GM21717 (cell line): ENCODE measurements at regions not wholly inside any gene's neighbourhood (a gene's known extent, or its start where the extent isn't known, plus 50 kb on each side); places are given as distances from the start of the nearest gene placed in this dataset.

ENCODE experiments used
- ATAC-seq: cut with Tn5 transposase; IDR thresholded peaks from one replicate; pipeline ENCODE4 v1.9.1; 2021; ENCODE audit warnings: mild to moderate bottlenecking, moderate library complexity; ENCODE audit not compliant: unreplicated experiment

- ATAC-seq: no peak
Measured at GRCh38 chr4:29005838-29006237, 1714.3 kb upstream of the PCDH7 start.

GRCh38 chr4:29009908-29010307 is 1710.3 kb upstream of the PCDH7 start:
- ATAC-seq: no peak

- no peak for ATAC-seq
Measured at GRCh38 chr4:29013341-29013740, 1706.8 kb upstream of the PCDH7 start.

- no peak for ATAC-seq
Measured at GRCh38 chr4:29014555-29014954, 1705.6 kb upstream of the PCDH7 start.

GRCh38 chr4:29033703-29034102 is 1686.5 kb upstream of the PCDH7 start:
- no peak for ATAC-seq

- no peak for ATAC-seq
Measured at GRCh38 chr4:29037501-29037900, 1682.7 kb upstream of the PCDH7 start.

GRCh38 chr4:29043411-29043810 is 1676.8 kb upstream of the PCDH7 start:
- no peak for ATAC-seq

GRCh38 chr4:29046186-29046585 is 1674.0 kb upstream of the PCDH7 start:
- ATAC-seq: no peak

- ATAC-seq: no peak
Measured at GRCh38 chr4:29046781-29047180, 1673.4 kb upstream of the PCDH7 start.

- ATAC-seq: no peak
Measured at GRCh38 chr4:29047341-29048041, 1672.7 kb upstream of the PCDH7 start.

GRCh38 chr4:29051381-29051965 is 1668.7 kb upstream of the PCDH7 start:
- ATAC-seq: no peak

- ATAC-seq: no peak
Measured at GRCh38 chr4:29052266-29052665, 1667.9 kb upstream of the PCDH7 start.

GRCh38 chr4:29058531-29058930 is 1661.6 kb upstream of the PCDH7 start:
- no peak for ATAC-seq

GRCh38 chr4:29066861-29067260 is 1653.3 kb upstream of the PCDH7 start:
- no peak for ATAC-seq

- ATAC-seq: no peak
Measured at GRCh38 chr4:29073571-29073970, 1646.6 kb upstream of the PCDH7 start.

GRCh38 chr4:29075366-29075765 is 1644.8 kb upstream of the PCDH7 start:
- no peak for ATAC-seq

- ATAC-seq: no peak
Measured at GRCh38 chr4:29079260-29079659, 1640.9 kb upstream of the PCDH7 start.

- no peak for ATAC-seq
Measured at GRCh38 chr4:29081234-29081955, 1638.8 kb upstream of the PCDH7 start.

- no peak for ATAC-seq
Measured at GRCh38 chr4:29082684-29083083, 1637.5 kb upstream of the PCDH7 start.

GRCh38 chr4:29085748-29086147 is 1634.4 kb upstream of the PCDH7 start:
- ATAC-seq: no peak

- no peak for ATAC-seq
Measured at GRCh38 chr4:29104694-29105093, 1615.5 kb upstream of the PCDH7 start.

GRCh38 chr4:29113960-29114359 is 1606.2 kb upstream of the PCDH7 start:
- no peak for ATAC-seq
